HG03432 (cell line): ENCODE measurements at regions not wholly inside any gene's neighbourhood (a gene's known extent, or its start where the extent isn't known, plus 50 kb on each side); places are given as distances from the start of the nearest gene placed in this dataset.
"Not testable (repeated sequence)": the region's sequence is repeated elsewhere in the genome, so short reads cannot be mapped to it uniquely, and the experiment has no call there.

ENCODE experiments used
- ATAC-seq: cut with Tn5 transposase; IDR thresholded peaks from one replicate; pipeline ENCODE4 v1.9.1; 2021; ENCODE audit warnings: mild to moderate bottlenecking, moderate library complexity; ENCODE audit not compliant: unreplicated experiment

GRCh38 chr17:20896153-20896649 lies 146.6 kb downstream of the USP22 start:
- no peak for ATAC-seq

GRCh38 chr17:20898726-20899125 lies 144.1 kb downstream of the USP22 start:
- not testable (repeated sequence) for ATAC-seq

GRCh38 chr17:20902496-20902895 lies 140.3 kb downstream of the USP22 start:
- ATAC-seq: not testable (repeated sequence)

- ATAC-seq: not testable (repeated sequence)
These were observed 139.3 kb downstream of the USP22 start for GRCh38 chr17:20903549-20903948.

- peak; percentile 98 for ATAC-seq
These were observed 134.2 kb downstream of the USP22 start for GRCh38 chr17:20908313-20909267.

- no peak for ATAC-seq
These were observed 128.2 kb downstream of the USP22 start for GRCh38 chr17:20914658-20915057.

- no peak for ATAC-seq
These were observed 126.4 kb downstream of the USP22 start for GRCh38 chr17:20916383-20916782.

DNA sequence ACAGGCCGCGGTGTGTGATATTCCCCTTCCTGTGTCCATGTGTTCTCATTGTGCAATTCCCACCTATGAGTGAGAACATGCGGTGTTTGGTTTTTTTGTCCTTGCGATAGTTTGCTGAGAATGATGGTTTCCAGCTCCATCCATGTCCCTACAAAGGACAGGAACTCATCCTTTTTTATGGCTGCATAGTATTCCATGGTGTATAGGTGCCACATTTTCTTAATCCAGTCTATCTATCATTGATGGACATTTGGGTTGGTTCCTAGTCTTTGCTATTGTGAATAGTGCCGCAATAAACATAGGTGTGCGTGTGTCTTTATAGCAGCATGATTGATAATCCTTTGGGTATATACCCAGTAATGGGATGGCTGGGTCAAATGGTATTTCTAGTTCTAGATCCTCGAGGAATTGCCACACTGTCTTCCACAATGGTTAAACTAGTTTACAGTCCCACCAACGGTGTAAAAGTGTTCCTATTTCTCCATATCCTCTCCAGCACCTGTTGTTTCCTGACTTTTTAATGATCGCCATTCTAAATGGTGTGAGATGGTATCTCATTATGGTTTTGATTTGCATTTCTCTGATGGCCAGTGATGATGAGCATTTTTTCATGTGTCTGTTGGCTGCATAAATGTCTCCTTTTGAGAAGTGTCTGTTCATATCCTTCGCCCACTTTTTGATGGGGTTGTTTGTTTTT lies 125.1 kb downstream of the USP22 start:
- ATAC-seq: not testable (repeated sequence)

DNA sequence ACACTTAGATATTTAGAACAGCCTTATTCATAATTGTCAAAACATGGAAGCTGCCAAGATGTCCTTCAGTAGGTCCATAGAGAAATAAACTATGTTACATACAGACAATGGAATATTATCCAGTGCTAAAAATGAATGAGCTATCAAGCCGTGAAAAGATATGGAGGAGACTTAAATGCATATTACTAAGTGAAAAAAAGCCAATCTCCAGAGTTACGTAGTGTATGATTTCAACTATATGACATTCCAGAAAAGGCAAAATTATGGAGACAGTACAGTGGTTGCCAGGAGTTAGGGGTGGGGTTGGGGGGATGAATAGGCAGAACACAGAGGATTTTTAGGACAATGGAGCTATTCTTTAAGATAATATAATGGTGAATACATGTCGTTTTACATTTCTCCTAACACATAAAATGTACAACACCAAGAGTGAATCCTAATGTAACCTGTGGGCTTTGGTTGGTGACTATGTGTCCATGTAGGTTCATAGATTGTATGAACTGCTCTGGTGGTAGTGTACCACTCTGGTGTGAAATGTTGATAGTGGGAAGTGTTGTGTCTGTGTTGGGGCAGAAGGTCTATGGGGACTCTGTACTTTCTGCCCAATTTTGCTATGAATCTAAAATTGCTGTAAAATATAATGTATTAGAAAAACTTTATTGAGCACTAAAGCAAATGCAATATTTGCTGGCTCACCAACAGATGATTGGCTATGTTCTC lies 122.6 kb downstream of the USP22 start:
- no peak for ATAC-seq

DNA sequence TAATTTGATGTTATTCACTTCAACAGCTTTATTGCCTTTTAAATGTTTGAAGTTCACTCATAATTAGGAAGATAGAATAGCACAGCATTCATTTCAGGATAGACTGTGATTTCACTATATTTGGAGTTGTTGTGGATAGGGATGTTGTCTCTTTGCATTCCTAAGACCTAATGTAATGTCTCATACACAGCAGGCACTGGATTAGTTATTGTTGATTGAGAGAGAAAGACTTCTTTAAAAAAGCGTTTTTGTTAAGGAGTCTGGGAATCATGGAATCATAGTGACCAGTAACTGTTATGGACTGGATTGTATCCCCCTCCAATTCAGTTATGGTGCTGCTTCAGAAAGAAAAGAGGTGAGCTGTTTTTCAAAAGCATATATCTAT lies 122.0 kb downstream of the USP22 start:
- no peak for ATAC-seq

DNA sequence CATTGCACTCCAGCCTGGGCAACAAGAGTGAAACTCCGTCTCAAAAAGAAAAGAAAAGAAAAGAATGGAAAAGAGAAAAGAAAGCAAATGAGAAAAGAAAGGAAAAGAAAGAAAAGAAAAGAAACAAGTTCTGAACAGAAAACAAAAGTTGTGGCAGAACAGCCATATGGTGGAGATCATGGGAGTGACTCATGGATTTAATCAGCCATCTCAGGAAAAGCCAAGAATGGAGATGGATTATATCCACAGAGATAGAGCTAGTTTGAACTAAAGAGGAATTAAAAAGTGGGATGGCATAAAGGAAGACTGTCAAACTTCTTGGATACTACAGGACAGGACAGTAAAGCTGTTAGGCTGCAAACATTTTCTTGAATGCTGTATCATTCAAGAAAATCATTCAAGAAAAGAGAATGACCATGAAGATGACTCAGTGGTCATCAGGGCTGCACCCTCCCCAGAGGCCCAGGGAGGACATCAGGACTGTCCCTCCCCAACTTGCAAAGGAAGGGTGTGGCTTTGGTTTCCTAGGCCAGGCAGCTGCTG lies 120.6 kb downstream of the USP22 start:
- ATAC-seq: no peak

DNA sequence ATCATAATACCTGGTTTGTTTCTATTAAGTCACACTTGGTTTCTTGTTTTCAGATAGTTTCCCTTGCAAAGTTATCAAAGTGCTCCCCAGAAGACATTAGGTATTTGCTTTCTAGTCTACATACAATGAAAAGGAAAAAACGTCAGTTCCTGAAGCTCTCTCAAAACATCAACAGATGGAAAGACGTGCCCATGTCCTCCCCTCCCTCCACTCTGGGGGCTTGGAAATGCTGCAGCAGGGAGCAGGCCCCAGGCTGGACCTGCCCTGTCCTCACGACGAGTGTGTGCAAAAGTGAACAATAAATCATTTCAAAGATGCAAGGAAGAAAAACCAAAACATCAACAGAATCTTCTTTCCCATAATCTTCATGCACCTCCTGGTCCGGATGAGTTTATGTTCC lies 118.5 kb downstream of the USP22 start:
- ATAC-seq: no peak

- ATAC-seq: no peak
These were observed 117.7 kb downstream of the USP22 start for GRCh38 chr17:20925091-20925490.

GRCh38 chr17:20925954-20926353 lies 116.9 kb downstream of the USP22 start:
- no peak for ATAC-seq

- ATAC-seq: no peak
These were observed 116.3 kb downstream of the USP22 start for GRCh38 chr17:20926532-20926931.

- ATAC-seq: no peak
These were observed 115.4 kb downstream of the USP22 start for GRCh38 chr17:20927308-20927977.

DNA sequence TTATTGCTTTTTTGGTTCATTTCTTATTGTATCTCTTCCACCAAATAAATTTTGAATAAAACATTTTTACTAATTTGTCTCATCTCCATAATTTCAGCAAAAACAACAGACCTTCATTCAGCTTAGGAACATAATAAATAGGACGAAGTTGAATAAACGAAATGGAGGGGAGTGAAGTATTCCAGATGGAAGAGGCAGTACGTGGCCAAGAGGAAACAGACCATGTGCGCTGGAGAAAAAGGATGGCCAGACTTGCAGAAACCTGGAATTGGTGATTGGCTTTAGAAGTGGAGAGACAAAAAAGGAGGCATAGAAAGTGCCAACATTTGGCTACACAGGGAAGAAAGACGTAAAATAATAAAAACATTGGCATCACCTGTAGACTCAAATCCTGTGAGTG lies 113.5 kb downstream of the USP22 start:
- ATAC-seq: no peak

GRCh38 chr17:20930081-20930760 lies 112.6 kb downstream of the USP22 start:
- no peak for ATAC-seq

GRCh38 chr17:20933040-20933439 lies 109.8 kb downstream of the USP22 start:
- not testable (repeated sequence) for ATAC-seq

GRCh38 chr17:20934288-20934687 lies 108.5 kb downstream of the USP22 start:
- ATAC-seq: no peak
